H9 (cell line): ENCODE measurements at regions not wholly inside any gene's neighbourhood (a gene's known extent, or its start where the extent isn't known, plus 50 kb on each side); places are given as distances from the start of the nearest gene placed in this dataset.

Source experiments
- DNase-seq: peaks from one replicate; pipeline ENCODE4 v3.0.0-alpha.2; 2017
- H2AFZ ChIP-seq: one replicate; pipeline ENCODE4 v1.6.1; 2013; ENCODE audit warnings: mild to moderate bottlenecking, low read length, control low read depth, moderate library complexity
- H2AK5ac ChIP-seq: 2 replicates; pipeline ENCODE4 v1.6.1; 2013; ENCODE audit warnings: low read length, control low read depth, mixed read lengths; ENCODE audit not compliant: insufficient read length
- H2BK120ac ChIP-seq: one replicate; pipeline ENCODE4 v1.6.1; 2013; ENCODE audit warnings: low read depth, mild to moderate bottlenecking, low read length, control low read depth, inconsistent platforms; ENCODE audit not compliant: poor library complexity, severe bottlenecking
- H2BK12ac ChIP-seq: 2 replicates; pipeline ENCODE4 v1.6.1; 2013; ENCODE audit warnings: low read length, control low read depth, mixed read lengths, low read depth; ENCODE audit not compliant: insufficient read length
- H2BK15ac ChIP-seq: 2 replicates; pipeline ENCODE4 v1.6.1; 2013; ENCODE audit warnings: low read depth, low read length, control low read depth
- H2BK20ac ChIP-seq: one replicate; pipeline ENCODE4 v1.6.1; 2013; ENCODE audit warnings: low read depth, mild to moderate bottlenecking, low read length, control low read depth, inconsistent platforms; ENCODE audit not compliant: poor library complexity, severe bottlenecking
- H2BK5ac ChIP-seq: 2 replicates; pipeline ENCODE4 v1.6.1; 2013; ENCODE audit warnings: low read length, control low read depth, mixed read lengths; ENCODE audit not compliant: insufficient read length
- H3K14ac ChIP-seq: 2 replicates; pipeline ENCODE4 v1.6.1; 2013; ENCODE audit warnings: low read length, control low read depth; ENCODE audit not compliant: insufficient read depth
- H3K18ac ChIP-seq: 2 replicates; pipeline ENCODE4 v1.6.1; 2013; ENCODE audit warnings: low read depth, mild to moderate bottlenecking, mixed read lengths, low read length, control low read depth; ENCODE audit not compliant: insufficient read length
- H3K23ac ChIP-seq: 2 replicates; pipeline ENCODE4 v1.6.1; 2013; ENCODE audit warnings: low read length, control low read depth, mixed read lengths, low read depth; ENCODE audit not compliant: insufficient read length
- H3K23me2 ChIP-seq: 2 replicates; pipeline ENCODE4 v1.6.1; 2013; ENCODE audit warnings: low read depth, mild to moderate bottlenecking, mixed read lengths, low read length, control low read depth; ENCODE audit not compliant: insufficient read length, poor library complexity, severe bottlenecking
- H3K27ac ChIP-seq: 2 replicates; pipeline ENCODE4 v1.5.1; 2013; ENCODE audit warnings: low read length, control low read depth, mixed read lengths, low read depth; ENCODE audit not compliant: insufficient read length
- H3K27me3 ChIP-seq: 2 replicates; pipeline ENCODE4 v1.6.1; 2013; ENCODE audit warnings: low read length, control low read depth, inconsistent platforms; ENCODE audit not compliant: insufficient read depth
- H3K4ac ChIP-seq: 2 replicates; pipeline ENCODE4 v1.6.1; 2013; ENCODE audit warnings: low read depth, mild to moderate bottlenecking, control low read depth, inconsistent platforms, low read length, moderate library complexity
- H3K4me1 ChIP-seq: 2 replicates; pipeline ENCODE4 v1.6.1; 2013; ENCODE audit warnings: low read length, control low read depth, inconsistent platforms; ENCODE audit not compliant: insufficient read depth
- H3K4me2 ChIP-seq: 2 replicates; pipeline ENCODE4 v1.6.1; 2013; ENCODE audit warnings: low read length, control low read depth, mixed read lengths; ENCODE audit not compliant: insufficient read length, insufficient read depth
- H3K56ac ChIP-seq: 2 replicates; pipeline ENCODE4 v1.6.1; 2013; ENCODE audit warnings: low read depth, mild to moderate bottlenecking, mixed read lengths, low read length, control low read depth; ENCODE audit not compliant: insufficient read length
- H3K79me1 ChIP-seq: 2 replicates; pipeline ENCODE4 v1.6.1; 2013; ENCODE audit warnings: low read depth, mild to moderate bottlenecking, moderate library complexity, low read length, control low read depth, inconsistent platforms; ENCODE audit not compliant: insufficient read depth, poor library complexity, severe bottlenecking
- H3K79me2 ChIP-seq: 2 replicates; pipeline ENCODE4 v1.6.1; 2013; ENCODE audit warnings: low read length, control low read depth, inconsistent platforms; ENCODE audit not compliant: insufficient read depth
- H3K9ac ChIP-seq: 2 replicates; pipeline ENCODE4 v1.6.1; 2013; ENCODE audit warnings: low read length, control low read depth, mixed read lengths; ENCODE audit not compliant: insufficient read length; ENCODE audit errors: extremely low read depth
- H3K9me3 ChIP-seq: one replicate; pipeline ENCODE4 v1.6.1; 2013; ENCODE audit warnings: low read depth, low read length, inconsistent platforms; ENCODE audit not compliant: control insufficient read depth
- H3T11ph ChIP-seq: one replicate; pipeline ENCODE4 v1.6.1; 2013; ENCODE audit warnings: mild to moderate bottlenecking, low read length, control low read depth, inconsistent platforms
- H4K20me1 ChIP-seq: one replicate; pipeline ENCODE4 v1.6.1; 2013; ENCODE audit not compliant: control insufficient read depth, insufficient read length, insufficient read depth
- H4K5ac ChIP-seq: 2 replicates; pipeline ENCODE4 v1.6.1; 2013; ENCODE audit warnings: low read depth, mild to moderate bottlenecking, mixed read lengths, low read length, control low read depth; ENCODE audit not compliant: insufficient read length
- H4K8ac ChIP-seq: replicated peaks from 2 replicates; pipeline ENCODE4 v1.6.1; 2013; ENCODE audit warnings: low read length, control low read depth, mixed read lengths, low read depth; ENCODE audit not compliant: insufficient read length
- H4K91ac ChIP-seq: 2 replicates; pipeline ENCODE4 v1.6.1; 2013; ENCODE audit warnings: low read depth, mild to moderate bottlenecking, moderate library complexity, mixed read lengths, low read length, control low read depth; ENCODE audit not compliant: insufficient read length
- H3K27ac Mint-ChIP-seq, 3 experiments: 2 replicates in 2 of 3; 3 replicates in 1 of 3; pipeline ENCODE4 v1.8.0; 2020 to 2021; ENCODE audit warnings: mixed read lengths in 3 of 3, mild to moderate bottlenecking in 1 of 3, moderate library complexity in 1 of 3
- H3K27me3 Mint-ChIP-seq: 2 replicates; pipeline ENCODE4 v1.8.0; 2021; ENCODE audit warnings: low read depth, mild to moderate bottlenecking, moderate library complexity, mixed read lengths
- H3K36me3 Mint-ChIP-seq, 3 experiments: 2 replicates in 2 of 3; 3 replicates in 1 of 3; pipeline ENCODE4 v1.8.0; 2020 to 2021; ENCODE audit warnings: low read depth in 3 of 3, mixed read lengths in 3 of 3; ENCODE audit not compliant: insufficient read depth in 1 of 3
- H3K4me1 Mint-ChIP-seq, 2 experiments: 2 replicates each; pipeline ENCODE4 v1.8.0; 2020; ENCODE audit warnings: mixed read lengths in 2 of 2
- H3K4me3 Mint-ChIP-seq, 2 experiments: 2 replicates in 1 of 2; 3 replicates in 1 of 2; pipeline ENCODE4 v1.8.0; 2020 to 2021; ENCODE audit warnings: mild to moderate bottlenecking in 2 of 2, mixed read lengths in 2 of 2, moderate library complexity in 1 of 2
- H3K9me3 Mint-ChIP-seq, 2 experiments: 2 replicates in 1 of 2; 3 replicates in 1 of 2; pipeline ENCODE4 v1.8.0; 2020; ENCODE audit warnings: mild to moderate bottlenecking in 2 of 2, mixed read lengths in 2 of 2, moderate library complexity in 1 of 2
- CTCF ChIP-seq: fragments of 200-600 bp; sonication (generic); conservative IDR thresholded peaks from 3 replicates; pipeline ENCODE4 v1.8.0; 2021; ENCODE audit warnings: antibody characterized with exemption, mild to moderate bottlenecking
- WGBS: extraction: QIAGEN DNeasy Blood & Tissue Kit; methylation state at CpG from one replicate; pipeline ENCODE4 v1.1.7; 2013; ENCODE audit warnings: missing lambda C conversion rate, low lambda C conversion rate, mixed read lengths; ENCODE audit not compliant: insufficient read length; ENCODE audit errors: extremely low coverage; 5-methylcytosine and 5-hydroxymethylcytosine counted together

GRCh38 chr7:144908943-144909556 lies 73.2 kb upstream of the TPK1 start:
- H3K27me3 Mint-ChIP-seq, result no peaks in the 10 kb centered on the region
- Histone ChIP-seq H3T11ph (no peak overlapping the region), H3K14ac (no peak overlapping the region), H4K5ac (no peak overlapping the region), H4K20me1 (no peaks in the 10 kb centered on the region), H2AFZ (no peak overlapping the region), H3K4me2 (no peak overlapping the region), H3K9ac (no peak overlapping the region), H3K23ac (no peak overlapping the region), H2BK120ac (no peak overlapping the region), H2BK12ac (no peak overlapping the region), H3K18ac (no peak overlapping the region), H3K79me1 (no peaks in the 10 kb centered on the region), H4K8ac (no peak overlapping the region), H4K91ac (no peak overlapping the region), H3K27me3 (no peaks in the 10 kb centered on the region), H2BK20ac (no peak overlapping the region), H3K4ac (no peak overlapping the region), H3K23me2 (no peaks in the 10 kb centered on the region), H2BK15ac (no peak overlapping the region), H2BK5ac (no peak overlapping the region), H3K79me2 (no peaks in the 10 kb centered on the region), H3K56ac (no peak overlapping the region), H3K9me3 (no peaks in the 10 kb centered on the region), H3K27ac (no peak overlapping the region), H2AK5ac (no peak overlapping the region), H3K4me1 (no peaks in the 10 kb centered on the region)
- TF ChIP-seq CTCF, result no peak
- H3K36me3 Mint-ChIP-seq, result peaks cover 0 to 3% (median 3%) of the 10 kb centered on the region in 3 experiments; a peak in 2 of 7 replicates
- no CpG with 5 or more reads among the region's 4 CpGs for WGBS
- H3K4me3 Mint-ChIP-seq, result peak overlapping the region in 1 of 2 experiments; percentile 8; a peak in 1 of 5 replicates
- H3K9me3 Mint-ChIP-seq, result peaks cover 5 to 7% of the 10 kb centered on the region in 2 experiments; a peak in 4 of 5 replicates
- H3K27ac Mint-ChIP-seq, result peak overlapping the region in 2 of 3 experiments; percentile 28 to 80; a peak in 4 of 7 replicates
- DNase-seq, result peak; percentile 28
- peaks cover 20% of the 10 kb centered on the region in 2 experiments for H3K4me1 Mint-ChIP-seq
